Epithelial cell of esophagus (primary cell): ENCODE measurements at regions not wholly inside any gene's neighbourhood (a gene's known extent, or its start where the extent isn't known, plus 50 kb on each side); places are given as distances from the start of the nearest gene placed in this dataset.
A peak's percentile ranks its signal among the peaks of the same experiment; 100 is the strongest.

Source experiments
- DNase-seq: peaks from one replicate; pipeline ENCODE4 v3.0.0; 2010; ENCODE audit warnings: low read depth
- H3K4me3 ChIP-seq: 2 replicates; pipeline ENCODE4 v1.5.1; 2011; ENCODE audit warnings: mild to moderate bottlenecking, low read length, control low read depth
- TF ChIP-seq, protein P1 (sequence below): IDR thresholded peaks from 2 replicates; pipeline ENCODE4 v1.5.1; 2011; ENCODE audit warnings: low read depth, mild to moderate bottlenecking, low read length, control low read depth, inconsistent platforms; ENCODE audit not compliant: insufficient read depth; ENCODE audit errors: missing control alignments

DNA sequence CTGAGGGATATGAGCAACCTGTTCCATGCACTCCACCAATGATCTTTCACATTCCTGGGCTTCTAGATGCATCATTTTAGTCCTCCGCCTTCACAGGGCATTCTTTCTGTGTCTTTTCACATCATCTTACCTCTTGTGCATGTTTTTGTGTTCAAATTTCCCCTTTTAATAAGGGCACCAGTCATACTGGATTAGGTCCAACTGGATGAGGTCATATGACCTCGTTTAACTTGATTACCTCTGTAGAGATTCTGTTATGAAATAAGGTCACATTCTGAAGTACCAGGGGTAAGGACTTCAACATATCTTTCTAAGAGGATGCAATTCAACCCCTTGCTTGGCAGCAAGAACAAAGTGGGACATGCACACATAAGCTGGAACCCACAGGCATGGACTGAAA is 335.3 kb upstream of the TLE4 start:
- TF ChIP-seq, protein P1, sequence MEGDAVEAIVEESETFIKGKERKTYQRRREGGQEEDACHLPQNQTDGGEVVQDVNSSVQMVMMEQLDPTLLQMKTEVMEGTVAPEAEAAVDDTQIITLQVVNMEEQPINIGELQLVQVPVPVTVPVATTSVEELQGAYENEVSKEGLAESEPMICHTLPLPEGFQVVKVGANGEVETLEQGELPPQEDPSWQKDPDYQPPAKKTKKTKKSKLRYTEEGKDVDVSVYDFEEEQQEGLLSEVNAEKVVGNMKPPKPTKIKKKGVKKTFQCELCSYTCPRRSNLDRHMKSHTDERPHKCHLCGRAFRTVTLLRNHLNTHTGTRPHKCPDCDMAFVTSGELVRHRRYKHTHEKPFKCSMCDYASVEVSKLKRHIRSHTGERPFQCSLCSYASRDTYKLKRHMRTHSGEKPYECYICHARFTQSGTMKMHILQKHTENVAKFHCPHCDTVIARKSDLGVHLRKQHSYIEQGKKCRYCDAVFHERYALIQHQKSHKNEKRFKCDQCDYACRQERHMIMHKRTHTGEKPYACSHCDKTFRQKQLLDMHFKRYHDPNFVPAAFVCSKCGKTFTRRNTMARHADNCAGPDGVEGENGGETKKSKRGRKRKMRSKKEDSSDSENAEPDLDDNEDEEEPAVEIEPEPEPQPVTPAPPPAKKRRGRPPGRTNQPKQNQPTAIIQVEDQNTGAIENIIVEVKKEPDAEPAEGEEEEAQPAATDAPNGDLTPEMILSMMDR: no peak
- no peak overlapping the region for H3K4me3 ChIP-seq
- DNase-seq: peak; percentile 28

GRCh38 chr9:79237861-79238260 is 333.9 kb upstream of the TLE4 start:
- H3K4me3 ChIP-seq: no peak overlapping the region
- TF ChIP-seq, protein P1: no peak
- DNase-seq: no peak

GRCh38 chr9:79240774-79241173 is 331.0 kb upstream of the TLE4 start:
- TF ChIP-seq, protein P1: no peak
- DNase-seq: no peak
- no peak overlapping the region for H3K4me3 ChIP-seq

- DNase-seq: no peak
- TF ChIP-seq, protein P1: no peak
Measured at GRCh38 chr9:79242489-79242888, 329.3 kb upstream of the TLE4 start.

GRCh38 chr9:79246170-79246569 is 325.6 kb upstream of the TLE4 start:
- TF ChIP-seq, protein P1: no peak
- no peak overlapping the region for H3K4me3 ChIP-seq
- no peak for DNase-seq

More at GRCh38 chr9:79242489-79242888, 329.3 kb upstream of the TLE4 start:
- H3K4me3 ChIP-seq: no peak overlapping the region

DNA sequence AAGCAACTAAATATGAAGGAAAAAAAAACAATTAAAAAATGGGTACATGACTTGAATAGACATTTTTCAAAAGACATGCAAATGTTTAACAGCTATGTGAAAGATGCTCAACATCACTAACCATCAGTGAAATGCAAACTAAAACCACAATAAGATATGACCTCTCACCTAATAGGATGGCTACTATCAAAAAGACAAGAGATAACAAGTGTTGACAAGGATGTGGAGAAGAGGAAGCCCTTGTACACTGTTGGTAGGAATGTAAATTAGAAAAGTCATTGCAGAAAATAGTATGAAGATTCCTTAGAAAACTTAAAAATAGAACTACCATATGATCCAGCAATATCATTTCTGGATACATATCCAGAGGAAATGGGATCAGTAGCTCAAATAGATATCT is 324.7 kb upstream of the TLE4 start:
- DNase-seq: no peak
- TF ChIP-seq, protein P1: no peak
- H3K4me3 ChIP-seq: no peak overlapping the region

- no peak overlapping the region for H3K4me3 ChIP-seq
- TF ChIP-seq, protein P1: no peak
- no peak for DNase-seq
Measured at GRCh38 chr9:79250806-79251205, 321.0 kb upstream of the TLE4 start.
